ENCODE measurements at regions not wholly inside any gene's neighbourhood (a gene's known extent, or its start where the extent isn't known, plus 50 kb on each side); places are given as distances from the start of the nearest gene placed in this dataset.

GRCh38 chr2:121002597-121002996 lies 266.9 kb downstream of the GLI2 start:
- no peak overlapping the region for H3K4me3 Mint-ChIP-seq
- ATAC-seq (peak; percentile 91), DNase-seq (ENCODE audit: low spot score) (no peak)
- H3K9me3 Mint-ChIP-seq, result 0 out of 2 replicates have a peak, but pooled peaks cover 4% of the 10 kb centered on the region
- ChIA-PET CTCF (interaction anchor here (0.8 to 1.2 kb wide), 5 partner anchors 19 to 308 kb away, joined by 3 to 8 read pairs (median 3); no protein-coding TSS in a partner anchor), POLR2A (no interaction called here)
- TF ChIP-seq E2F1 (CRISPR knock-in tag; IDR thresholded peaks at IDR 0.05) (no peak), GRHL2 (CRISPR knock-in tag; IDR thresholded peaks at IDR 0.05; ENCODE audit: insufficient replicate concordance, severe bottlenecking) (no peak), FOXJ3 (CRISPR knock-in tag; IDR thresholded peaks at IDR 0.05; ENCODE audit: borderline replicate concordance) (no peak), ZNF121 (CRISPR knock-in tag; IDR thresholded peaks at IDR 0.05) (no peak), TEAD4 (CRISPR knock-in tag; IDR thresholded peaks at IDR 0.05) (no peak), HMGA2 (CRISPR knock-in tag; IDR thresholded peaks at IDR 0.05) (no peak), PREB (CRISPR knock-in tag; IDR thresholded peaks at IDR 0.05; ENCODE audit: borderline replicate concordance) (no peak)
- TF ChIP-seq, protein P1, sequence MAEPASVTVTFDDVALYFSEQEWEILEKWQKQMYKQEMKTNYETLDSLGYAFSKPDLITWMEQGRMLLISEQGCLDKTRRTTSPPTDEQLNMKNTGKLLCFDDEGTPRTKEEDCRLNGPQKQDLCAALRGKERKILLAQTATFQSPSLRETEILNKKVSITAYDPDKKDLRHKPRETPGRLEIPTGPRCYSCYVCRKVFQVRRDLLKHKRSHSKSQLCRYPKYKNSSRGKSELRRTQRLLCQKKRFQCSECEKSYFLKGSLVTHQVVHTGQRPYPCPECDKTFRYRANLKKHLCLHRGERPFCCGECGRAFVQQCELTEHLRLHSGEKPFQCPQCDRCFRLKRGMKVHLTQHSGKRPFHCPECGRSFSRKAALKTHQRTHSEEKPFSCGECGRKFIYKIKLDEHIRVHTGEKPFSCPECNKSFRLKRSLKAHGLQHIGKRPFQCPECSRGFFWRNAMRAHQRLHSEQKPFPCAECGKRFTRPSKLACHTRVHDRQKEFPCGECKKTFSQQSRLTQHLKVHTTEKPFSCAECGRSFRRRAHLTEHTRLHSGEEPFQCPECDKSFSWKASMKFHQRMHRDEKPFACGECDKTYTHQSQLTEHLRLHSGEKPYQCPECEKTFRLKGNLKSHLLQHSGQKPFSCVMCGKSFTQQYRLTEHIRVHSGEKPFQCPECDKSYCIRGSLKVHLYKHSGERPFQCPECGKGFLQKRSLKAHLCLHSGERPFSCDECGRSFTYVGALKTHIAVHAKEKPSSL (CRISPR knock-in tag; conservative IDR thresholded peaks at IDR 0.05), result no peak
- peaks cover 22% of the 10 kb centered on the region for H3K4me1 Mint-ChIP-seq
- 0 out of 2 replicates have a peak, but pooled peaks cover 3% of the 10 kb centered on the region for H3K36me3 Mint-ChIP-seq
- H3K27me3 Mint-ChIP-seq (ENCODE audit: low read depth), result peaks cover 74% of the 10 kb centered on the region
- no peak overlapping the region for H3K27ac Mint-ChIP-seq

- no peak for ATAC-seq
- ChIA-PET CTCF (interaction anchor here (0.8 to 1.2 kb wide), 5 partner anchors 18 to 308 kb away, joined by 3 to 8 read pairs (median 3); no protein-coding TSS in a partner anchor), POLR2A (interaction anchor here (0.5 kb wide), 1 partner anchor 71 kb away, joined by 3 read pairs; no protein-coding TSS in a partner anchor)
- H3K36me3 Mint-ChIP-seq, result 0 out of 2 replicates have a peak, but pooled peaks cover 3% of the 10 kb centered on the region
- no peak for DNase-seq (ENCODE audit: low spot score)
- H3K4me3 Mint-ChIP-seq, result no peak overlapping the region
- no peak overlapping the region for H3K27ac Mint-ChIP-seq
- peaks cover 22% of the 10 kb centered on the region for H3K4me1 Mint-ChIP-seq
- peaks cover 78% of the 10 kb centered on the region for H3K27me3 Mint-ChIP-seq (ENCODE audit: low read depth)
- H3K9me3 Mint-ChIP-seq, result peaks cover 12% of the 10 kb centered on the region
- no peak for TF ChIP-seq ESRRA (CRISPR knock-in tag; IDR thresholded peaks at IDR 0.05; ENCODE audit: borderline replicate concordance)
- no peak for TF ChIP-seq FOXP4 (CRISPR knock-in tag; IDR thresholded peaks at IDR 0.05)
- TF ChIP-seq HMGXB4 (CRISPR knock-in tag; IDR thresholded peaks at IDR 0.05), result no peak
- no peak for TF ChIP-seq JAZF1 (CRISPR knock-in tag; IDR thresholded peaks at IDR 0.05)
- TF ChIP-seq ZNF317 (CRISPR knock-in tag; IDR thresholded peaks at IDR 0.05; ENCODE audit: borderline replicate concordance, low read depth), result no peak
- no peak for TF ChIP-seq ERG (CRISPR knock-in tag; IDR thresholded peaks at IDR 0.05)
- no peak for TF ChIP-seq ARID4B (CRISPR knock-in tag; IDR thresholded peaks at IDR 0.05; ENCODE audit: borderline replicate concordance)
- TF ChIP-seq USF2 (CRISPR knock-in tag; IDR thresholded peaks at IDR 0.05), result no peak
These were observed 267.7 kb downstream of the GLI2 start for GRCh38 chr2:121003391-121003790.
